HG03442 (cell line): ENCODE measurements at regions not wholly inside any gene's neighbourhood (a gene's known extent, or its start where the extent isn't known, plus 50 kb on each side); places are given as distances from the start of the nearest gene placed in this dataset.
"Not testable (repeated sequence)": the region's sequence is repeated elsewhere in the genome, so short reads cannot be mapped to it uniquely, and the experiment has no call there.

ENCODE experiments used
- ATAC-seq: cut with Tn5 transposase; IDR thresholded peaks from one replicate; pipeline ENCODE4 v1.9.1; 2021; ENCODE audit warnings: mild to moderate bottlenecking, moderate library complexity; ENCODE audit not compliant: unreplicated experiment

- no peak for ATAC-seq
Observed at GRCh38 chr4:114229706-114230105, 250.3 kb upstream of the ARSJ start.

DNA sequence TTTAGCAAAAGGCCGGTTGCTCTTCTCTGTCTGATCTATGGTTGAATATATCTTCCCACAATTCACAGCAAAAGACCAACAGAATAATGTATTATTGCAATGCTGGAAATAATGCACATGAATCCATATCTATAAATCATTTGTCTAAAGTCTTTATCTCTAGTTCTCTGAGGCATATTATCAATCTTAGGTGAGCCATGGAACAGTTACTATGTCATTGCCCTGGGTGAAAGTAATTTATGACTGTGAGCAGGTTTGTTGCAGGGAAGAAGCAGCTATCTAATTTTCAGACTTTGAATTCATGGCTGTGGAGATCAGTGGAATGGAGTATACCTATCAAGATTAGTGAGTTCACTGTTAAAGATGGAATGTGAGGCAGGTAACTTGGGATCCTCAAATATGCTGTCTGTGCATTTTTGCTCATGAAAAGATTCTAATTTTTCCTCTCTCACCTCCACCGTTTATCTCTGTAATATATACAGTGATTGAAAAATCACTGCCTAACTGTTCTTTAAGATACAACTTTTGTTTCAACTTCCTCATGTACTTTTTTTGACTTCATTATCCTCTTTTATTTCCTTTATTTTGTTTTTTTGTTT is 256.8 kb upstream of the ARSJ start:
- ATAC-seq = no peak

DNA sequence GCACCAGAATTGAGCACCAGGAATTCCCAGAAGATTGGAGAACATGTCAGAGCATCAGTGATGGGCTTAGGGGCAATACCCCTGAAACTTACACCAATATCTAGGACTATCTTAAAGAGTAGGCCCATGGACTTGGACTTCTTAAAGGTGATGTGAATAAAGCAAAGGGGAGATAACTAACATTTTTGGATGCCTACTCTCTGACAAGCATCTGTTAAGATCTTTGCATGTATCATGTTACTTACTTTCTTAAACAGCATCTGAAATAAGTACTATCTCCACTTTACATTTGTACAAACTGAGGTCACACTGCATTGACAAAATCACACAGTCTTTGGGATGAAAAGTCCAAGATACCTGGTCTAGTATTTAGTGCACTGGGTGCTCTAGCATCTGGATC is 258.6 kb upstream of the ARSJ start:
- ATAC-seq = no peak

GRCh38 chr4:114249561-114249960 is 270.1 kb upstream of the ARSJ start:
- no peak for ATAC-seq

- no peak for ATAC-seq
Observed at GRCh38 chr4:114249976-114250375, 270.5 kb upstream of the ARSJ start.

GRCh38 chr4:114250439-114250891 is 271.0 kb upstream of the ARSJ start:
- ATAC-seq = no peak

- ATAC-seq = no peak
Observed at GRCh38 chr4:114251020-114251419, 271.6 kb upstream of the ARSJ start.

DNA sequence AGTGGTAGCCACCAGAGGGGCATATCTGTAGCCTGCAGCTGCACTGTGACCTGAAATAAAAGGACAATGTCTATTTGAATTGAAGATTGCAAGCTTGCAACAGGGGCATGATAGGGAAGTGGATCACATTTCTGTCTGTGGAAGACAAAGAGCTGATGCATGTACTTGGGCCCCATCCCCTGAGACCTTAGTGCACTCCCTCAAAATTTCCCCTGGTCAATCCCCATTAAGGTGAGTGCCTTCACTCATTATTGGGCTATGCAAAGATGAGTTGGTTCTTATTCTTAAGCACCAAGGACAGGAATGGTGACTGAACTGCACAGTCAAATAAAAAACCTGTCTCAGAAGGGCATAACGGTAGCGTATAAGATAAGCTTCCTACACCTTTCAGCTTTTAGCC is 273.1 kb upstream of the ARSJ start:
- no peak for ATAC-seq

GRCh38 chr4:114257501-114257900 is 278.1 kb upstream of the ARSJ start:
- no peak for ATAC-seq

GRCh38 chr4:114262421-114262820 is 283.0 kb upstream of the ARSJ start:
- ATAC-seq = not testable (repeated sequence)

DNA sequence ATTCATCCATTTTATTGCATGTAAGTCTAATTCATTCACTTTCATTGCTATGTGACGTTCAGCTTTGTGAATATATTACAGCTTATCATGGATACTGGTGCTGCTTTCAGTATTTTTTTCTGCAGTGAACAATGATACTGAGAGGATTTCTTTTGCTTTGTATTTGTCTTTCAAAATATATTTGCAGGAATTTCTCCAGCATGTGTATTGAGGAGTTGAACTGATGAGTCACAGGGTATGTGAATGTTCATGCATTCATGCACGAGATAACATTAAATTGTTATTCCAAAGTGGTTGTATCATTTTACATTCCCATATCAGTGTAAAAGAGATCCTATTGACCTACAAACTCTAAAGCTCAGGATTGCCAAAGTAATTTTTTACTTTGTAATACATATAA is 283.8 kb upstream of the ARSJ start:
- ATAC-seq = no peak

DNA sequence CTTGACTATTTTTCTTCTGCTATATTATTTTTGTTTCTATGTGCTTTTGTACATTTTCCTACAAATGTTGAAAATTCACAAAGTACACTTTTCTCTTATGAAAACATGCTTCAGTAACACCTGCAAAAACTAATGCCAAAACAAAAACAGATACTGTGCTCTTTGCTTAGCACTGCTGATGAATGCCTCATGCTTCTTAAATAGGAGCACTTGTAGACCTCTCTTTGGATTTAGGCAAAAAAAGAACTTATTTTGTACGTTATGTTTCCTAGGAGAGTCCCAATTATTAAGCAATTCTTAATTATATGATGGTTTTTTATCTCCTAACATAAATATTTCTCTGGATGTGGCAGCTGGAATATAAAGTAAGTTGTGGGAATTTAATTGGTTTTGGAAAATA is 285.0 kb upstream of the ARSJ start:
- ATAC-seq = no peak

DNA sequence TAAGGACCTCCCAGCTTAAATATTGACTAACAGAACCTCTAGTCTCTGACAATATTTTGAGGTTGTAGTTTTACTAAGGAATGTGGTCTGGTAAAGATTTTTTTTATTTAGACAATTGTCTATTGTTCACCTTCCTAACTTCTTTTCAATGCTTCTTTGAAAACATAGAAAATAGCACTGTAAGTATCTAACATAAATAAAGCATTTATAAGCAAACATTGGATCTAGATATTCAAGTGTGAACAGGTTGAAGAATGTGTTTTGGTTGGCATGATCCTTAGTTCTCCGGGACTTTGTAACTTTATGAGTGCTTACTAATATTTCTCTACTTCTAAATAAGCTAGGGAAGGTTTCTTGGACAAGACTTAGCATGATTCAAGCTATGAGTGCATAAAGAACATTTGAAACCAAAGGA is 285.4 kb upstream of the ARSJ start:
- no peak for ATAC-seq

GRCh38 chr4:114265342-114265741 is 285.9 kb upstream of the ARSJ start:
- no peak for ATAC-seq

DNA sequence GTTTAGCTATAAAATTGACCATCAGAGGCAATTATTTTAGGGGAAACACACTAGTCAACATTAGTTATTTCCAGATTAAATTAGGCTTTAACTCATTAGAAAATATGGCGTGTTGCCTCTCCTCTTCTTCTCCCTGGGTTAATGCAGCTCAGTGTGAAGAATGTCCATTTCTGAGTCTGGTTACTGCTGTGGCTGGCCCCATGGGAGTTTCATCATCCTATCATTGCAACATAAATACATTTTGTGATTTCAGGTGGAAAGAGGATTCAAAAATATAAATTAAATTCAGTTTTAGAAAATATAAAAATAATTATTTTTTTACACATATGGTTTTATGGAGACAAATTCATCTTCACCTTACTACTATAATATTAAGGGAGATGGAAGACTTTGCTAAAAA is 288.5 kb upstream of the ARSJ start:
- ATAC-seq = no peak

DNA sequence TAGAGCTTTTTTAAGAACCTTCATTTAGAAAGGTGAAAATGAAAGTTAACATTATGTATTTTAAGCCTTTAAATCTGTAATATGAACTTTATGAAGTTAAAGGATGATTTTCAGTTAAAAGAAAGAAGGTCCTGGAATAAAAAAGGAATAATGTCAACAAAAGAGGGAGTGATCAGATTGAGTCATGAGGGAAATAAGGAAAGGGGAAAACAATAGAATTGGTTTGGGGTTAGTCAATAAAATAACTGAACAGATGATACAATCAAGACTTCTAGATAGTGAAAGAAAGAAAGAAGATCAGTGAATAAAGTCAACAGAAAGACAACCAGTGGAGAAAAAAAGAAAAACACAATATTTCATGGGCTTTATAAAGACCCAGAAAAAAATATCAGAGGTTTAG is 291.6 kb upstream of the ARSJ start:
- ATAC-seq = no peak

GRCh38 chr4:114272226-114272625 is 292.8 kb upstream of the ARSJ start:
- ATAC-seq = no peak

DNA sequence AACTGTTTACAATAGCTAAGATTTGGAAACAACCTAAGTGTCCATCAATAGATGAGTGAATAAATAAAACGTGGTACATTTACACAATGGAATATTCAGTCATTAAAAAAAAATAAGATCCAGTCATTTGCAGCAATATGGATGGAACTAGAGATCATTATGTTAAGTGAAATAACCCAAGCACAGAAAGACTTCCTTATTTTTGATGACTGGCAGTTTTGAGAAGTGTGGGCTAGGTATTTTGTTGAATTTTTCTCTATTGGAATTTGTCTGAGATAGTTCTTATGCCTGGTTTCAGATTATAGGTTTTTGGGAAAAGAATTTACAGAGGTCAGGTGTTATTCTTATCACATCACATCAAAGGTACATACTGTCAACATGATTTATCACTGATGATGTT is 293.8 kb upstream of the ARSJ start:
- no peak for ATAC-seq

- no peak for ATAC-seq
Observed at GRCh38 chr4:114277690-114278089, 298.2 kb upstream of the ARSJ start.

- ATAC-seq = no peak
Observed at GRCh38 chr4:114279066-114279465, 299.6 kb upstream of the ARSJ start.

DNA sequence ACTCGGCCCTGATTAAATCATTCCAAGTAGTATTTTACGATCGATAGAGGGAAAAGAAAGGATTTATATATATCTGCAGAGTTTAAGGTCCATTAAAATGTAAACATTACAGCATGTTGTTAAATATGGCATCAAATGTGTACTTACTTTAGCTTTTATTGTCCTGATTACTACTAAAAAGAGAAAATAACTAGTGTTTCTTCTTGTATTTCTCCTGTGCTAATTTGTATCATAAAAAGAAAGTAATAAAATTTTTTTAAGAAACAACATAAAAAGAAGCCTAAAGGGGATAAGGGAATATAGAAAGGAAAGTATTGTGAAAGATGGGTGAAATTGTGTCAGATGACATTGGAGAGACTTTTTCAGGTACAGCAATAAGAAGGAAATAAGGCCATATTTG is 300.3 kb upstream of the ARSJ start:
- ATAC-seq = no peak

- no peak for ATAC-seq
Observed at GRCh38 chr4:114280645-114281044, 301.2 kb upstream of the ARSJ start.

DNA sequence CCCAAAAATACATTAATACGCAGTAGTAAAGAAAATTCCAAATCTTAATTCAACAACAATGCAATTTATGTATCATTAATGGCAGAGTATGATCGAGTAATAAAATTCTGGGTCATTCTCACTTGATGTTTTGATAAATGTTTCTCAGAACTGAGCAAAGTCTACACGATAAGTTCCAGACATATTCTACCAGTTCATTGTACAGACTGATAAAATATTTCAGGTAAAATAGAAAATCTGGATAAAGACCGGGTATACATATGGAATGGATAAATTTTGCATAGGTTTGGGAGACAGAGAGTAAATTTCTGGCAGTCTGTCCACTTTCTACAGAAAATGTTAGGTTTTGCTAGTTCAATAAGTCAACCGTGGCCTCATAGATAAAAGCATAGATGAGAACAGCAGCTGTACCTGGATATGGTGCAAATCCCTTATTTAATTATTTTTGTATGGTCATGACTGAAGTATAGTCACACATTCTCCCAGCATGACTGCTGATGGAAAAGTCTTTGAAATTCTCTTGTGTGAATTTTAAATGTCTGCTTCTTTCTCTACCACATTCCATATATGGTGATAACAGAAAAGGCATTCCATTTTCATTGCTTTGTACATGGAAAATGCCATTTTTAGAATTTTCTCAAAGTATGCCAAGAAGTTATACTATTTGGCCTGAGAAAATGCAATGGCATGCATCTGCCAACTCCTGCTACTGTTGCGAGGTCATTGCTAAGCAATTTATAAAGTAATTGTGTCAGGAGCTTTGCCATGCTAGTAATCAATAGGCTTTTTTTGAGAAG is 301.9 kb upstream of the ARSJ start:
- ATAC-seq = no peak
